Right atrium auricular region (tissue), 2 donors: ENCODE measurements at regions not wholly inside any gene's neighbourhood (a gene's known extent, or its start where the extent isn't known, plus 50 kb on each side); places are given as distances from the start of the nearest gene placed in this dataset.

Source experiments
- DNase-seq: peaks from one replicate; pipeline ENCODE4 v3.0.0-alpha.2; 2019; ENCODE audit warnings: low spot score
- H3K27ac ChIP-seq, 2 donors: fragments of 200-600 bp; sonication (generic); 1 replicate in 1 of 2; 2 replicates in 1 of 2; pipeline ENCODE4 v1.5.1; 2016 to 2019
- H3K27me3 ChIP-seq, 2 donors: fragments of 200-600 bp; sonication (generic); one replicate each; pipeline versions ENCODE4 v1.5.1 to v1.6.0; 2017 to 2019
- H3K36me3 ChIP-seq: fragments of 200-600 bp; sonication (generic); one replicate; pipeline ENCODE4 v1.5.1; 2016
- H3K4me1 ChIP-seq, 2 donors: fragments of 200-600 bp; sonication (generic); one replicate each; pipeline versions ENCODE4 v1.5.1 to v1.6.0; 2017 to 2019
- H3K4me3 ChIP-seq, 2 donors: fragments of 200-600 bp; sonication (generic); 1 replicate in 1 of 2; 2 replicates in 1 of 2; pipeline ENCODE4 v1.5.1; 2017 to 2019; ENCODE audit warnings: mild to moderate bottlenecking in 1 of 2, moderate library complexity in 1 of 2
- H3K9me3 ChIP-seq, 2 donors: fragments of 200-600 bp; sonication (generic); one replicate each; pipeline ENCODE4 v1.5.1; 2019
- CTCF ChIP-seq, 2 donors: fragments of 200-600 bp; sonication (generic); IDR thresholded peaks; one replicate each; pipeline ENCODE4 v1.5.1; 2019; ENCODE audit warnings: antibody characterized with exemption in 2 of 2

- DNase-seq = no peak
- no peaks in the 10 kb centered on the region for H3K36me3 ChIP-seq
- no peaks in the 10 kb centered on the region for H3K9me3 ChIP-seq
- H3K4me3 ChIP-seq = no peak overlapping the region
- H3K27me3 ChIP-seq = no peaks in the 10 kb centered on the region
- no peaks in the 10 kb centered on the region for H3K4me1 ChIP-seq
- H3K27ac ChIP-seq = no peak overlapping the region
- TF ChIP-seq CTCF (IDR thresholded peaks at IDR 0.05) = no peak
Measured at GRCh38 chr4:24169956-24170355, 280.1 kb upstream of the PPARGC1A start.

GRCh38 chr4:24168658-24169057, 278.8 kb upstream of the PPARGC1A start:
- Histone ChIP-seq H3K4me3 (no peak overlapping the region), H3K9me3 (no peaks in the 10 kb centered on the region), H3K4me1 (no peaks in the 10 kb centered on the region), H3K27me3 (no peaks in the 10 kb centered on the region), H3K27ac (no peak overlapping the region), H3K36me3 (no peaks in the 10 kb centered on the region)
- no peak for TF ChIP-seq CTCF (IDR thresholded peaks at IDR 0.05)
- no peak for DNase-seq

GRCh38 chr4:24166501-24166900, 276.7 kb upstream of the PPARGC1A start:
- Histone ChIP-seq H3K27me3 (no peaks in the 10 kb centered on the region), H3K4me1 (no peaks in the 10 kb centered on the region), H3K4me3 (no peak overlapping the region), H3K9me3 (no peaks in the 10 kb centered on the region), H3K36me3 (no peaks in the 10 kb centered on the region), H3K27ac (no peak overlapping the region)
- no peak for TF ChIP-seq CTCF (IDR thresholded peaks at IDR 0.05)
- DNase-seq = no peak

GRCh38 chr4:24164797-24165196, 274.9 kb upstream of the PPARGC1A start:
- Histone ChIP-seq H3K27ac (no peak overlapping the region), H3K36me3 (no peaks in the 10 kb centered on the region), H3K9me3 (no peaks in the 10 kb centered on the region), H3K27me3 (no peaks in the 10 kb centered on the region), H3K4me3 (no peak overlapping the region), H3K4me1 (no peaks in the 10 kb centered on the region)
- no peak for TF ChIP-seq CTCF (IDR thresholded peaks at IDR 0.05)
- no peak for DNase-seq

GRCh38 chr4:24164054-24164693, 274.3 kb upstream of the PPARGC1A start:
- no peak for DNase-seq
- no peak overlapping the region for H3K4me3 ChIP-seq

More at GRCh38 chr4:24164054-24164693, 274.3 kb upstream of the PPARGC1A start:
- Histone ChIP-seq H3K27me3 (no peaks in the 10 kb centered on the region), H3K36me3 (no peaks in the 10 kb centered on the region), H3K27ac (no peak overlapping the region), H3K4me1 (no peaks in the 10 kb centered on the region), H3K9me3 (no peaks in the 10 kb centered on the region)
- TF ChIP-seq CTCF (IDR thresholded peaks at IDR 0.05) = no peak
